ENCODE measurements at regions not wholly inside any gene's neighbourhood (a gene's known extent, or its start where the extent isn't known, plus 50 kb on each side); places are given as distances from the start of the nearest gene placed in this dataset.
"Not testable (repeated sequence)": the region's sequence is repeated elsewhere in the genome, so short reads cannot be mapped to it uniquely, and the experiment has no call there.

DNA sequence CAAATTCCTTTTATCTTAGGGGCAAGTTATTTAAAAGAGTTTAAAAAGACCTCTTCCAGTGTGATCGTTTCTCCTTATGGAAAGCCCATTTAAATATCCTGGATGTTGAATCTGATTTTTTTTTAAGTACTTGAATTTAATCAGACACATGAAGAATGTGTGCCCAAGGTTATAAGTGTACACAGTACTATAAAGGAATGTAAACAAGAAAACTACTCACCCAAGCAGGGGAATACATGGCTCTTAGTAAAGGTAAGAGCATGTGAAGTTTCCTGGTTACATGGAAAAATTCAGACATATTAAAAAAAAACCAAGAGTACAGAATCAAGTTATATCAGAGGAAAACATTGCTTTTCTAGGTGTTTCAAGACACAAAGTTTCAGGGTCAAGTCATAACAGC is 546.9 kb downstream of the MATN1 start:
- ATAC-seq (no peak), DNase-seq (ENCODE audit: missing footprints) (no peak)
- intact Hi-C loops (cut with DNase I): no loop called here

DNA sequence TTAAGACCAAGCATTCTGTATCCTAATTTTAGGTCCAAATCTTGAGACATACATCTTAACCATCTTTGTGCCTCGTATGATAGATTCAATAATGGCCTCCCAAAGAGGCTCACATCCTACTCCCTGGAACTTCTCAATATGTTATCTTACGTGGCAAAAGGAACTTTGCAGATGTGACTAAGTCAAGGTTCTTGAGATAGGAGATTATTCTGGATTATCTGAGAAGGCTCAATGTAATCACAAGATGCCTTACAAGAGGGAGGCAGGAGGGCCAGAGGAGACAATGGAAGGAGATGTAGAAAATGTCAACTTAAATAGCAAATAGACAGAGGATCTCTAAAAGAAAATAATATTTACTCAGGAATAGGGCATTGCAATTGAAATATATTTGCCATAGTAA is 548.9 kb downstream of the MATN1 start:
- DNase-seq (ENCODE audit: missing footprints) (no peak), ATAC-seq (no peak)
- intact Hi-C loops (cut with DNase I): no loop called here

DNA sequence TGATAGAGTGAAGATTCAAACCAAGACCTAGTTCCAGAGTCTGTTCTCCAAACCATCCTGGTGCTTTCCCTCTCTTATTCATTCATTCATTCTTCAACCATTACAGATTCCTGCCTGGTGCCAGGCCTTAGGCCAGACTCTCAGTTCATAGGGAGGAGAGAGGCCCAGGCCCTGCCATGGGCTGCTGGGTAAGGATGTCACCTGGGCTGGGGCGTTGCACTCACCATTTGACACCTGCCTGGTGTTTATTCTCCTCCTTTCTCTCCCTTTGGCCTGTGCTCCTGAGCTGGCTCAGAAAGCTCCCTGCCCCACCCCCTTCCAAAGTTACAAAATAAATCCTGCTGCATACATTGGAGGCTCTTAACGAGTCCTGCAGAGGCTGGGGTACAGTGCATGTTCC is 549.8 kb downstream of the MATN1 start:
- no peak for ATAC-seq
- no peak for DNase-seq (ENCODE audit: missing footprints)
- intact Hi-C loops (cut with DNase I): no loop called here

DNA sequence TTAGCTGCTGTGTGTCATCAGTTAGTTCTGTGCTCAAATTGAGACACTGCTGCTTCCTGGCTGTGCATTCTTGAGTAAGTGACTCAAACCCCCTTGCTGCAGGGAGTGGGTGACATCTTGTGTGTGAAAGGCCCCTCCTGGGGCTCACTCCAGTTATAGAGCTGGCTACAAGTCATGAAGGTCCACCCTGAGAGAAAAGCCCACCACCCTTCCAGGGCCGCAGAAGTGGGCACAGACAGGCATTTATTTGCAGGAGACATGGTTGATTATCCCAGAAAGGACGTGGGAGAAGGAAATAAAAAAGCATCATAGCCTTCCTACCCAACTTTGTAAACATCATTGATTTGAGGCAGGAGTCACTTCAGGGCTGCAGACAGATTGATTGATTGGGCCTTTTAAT is 550.6 kb downstream of the MATN1 start:
- intact Hi-C loops (cut with DNase I): no loop called here
- ATAC-seq (no peak), DNase-seq (ENCODE audit: missing footprints) (no peak)

DNA sequence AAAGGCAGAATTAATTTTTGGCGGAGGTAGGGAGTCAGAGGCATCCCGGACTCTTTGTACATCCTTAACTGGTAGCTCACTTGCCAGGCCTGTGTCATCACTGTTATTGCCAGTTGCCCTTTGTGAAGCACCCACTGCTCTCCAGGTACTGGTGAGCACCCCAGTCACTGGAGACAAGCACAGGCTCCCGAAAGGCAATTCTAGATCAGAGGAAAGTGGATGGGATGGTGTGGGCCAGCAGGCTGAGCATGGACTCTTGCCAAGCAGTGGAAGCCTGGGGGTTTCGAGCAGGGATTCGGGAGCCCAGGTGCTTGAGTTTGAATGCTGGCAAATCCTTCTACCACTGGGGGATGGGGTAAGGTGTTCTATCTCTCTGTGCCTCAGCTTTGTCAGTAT is 551.1 kb downstream of the MATN1 start:
- no peak for ATAC-seq
- intact Hi-C loops (cut with DNase I): no loop called here
- DNase-seq (ENCODE audit: missing footprints): no peak

DNA sequence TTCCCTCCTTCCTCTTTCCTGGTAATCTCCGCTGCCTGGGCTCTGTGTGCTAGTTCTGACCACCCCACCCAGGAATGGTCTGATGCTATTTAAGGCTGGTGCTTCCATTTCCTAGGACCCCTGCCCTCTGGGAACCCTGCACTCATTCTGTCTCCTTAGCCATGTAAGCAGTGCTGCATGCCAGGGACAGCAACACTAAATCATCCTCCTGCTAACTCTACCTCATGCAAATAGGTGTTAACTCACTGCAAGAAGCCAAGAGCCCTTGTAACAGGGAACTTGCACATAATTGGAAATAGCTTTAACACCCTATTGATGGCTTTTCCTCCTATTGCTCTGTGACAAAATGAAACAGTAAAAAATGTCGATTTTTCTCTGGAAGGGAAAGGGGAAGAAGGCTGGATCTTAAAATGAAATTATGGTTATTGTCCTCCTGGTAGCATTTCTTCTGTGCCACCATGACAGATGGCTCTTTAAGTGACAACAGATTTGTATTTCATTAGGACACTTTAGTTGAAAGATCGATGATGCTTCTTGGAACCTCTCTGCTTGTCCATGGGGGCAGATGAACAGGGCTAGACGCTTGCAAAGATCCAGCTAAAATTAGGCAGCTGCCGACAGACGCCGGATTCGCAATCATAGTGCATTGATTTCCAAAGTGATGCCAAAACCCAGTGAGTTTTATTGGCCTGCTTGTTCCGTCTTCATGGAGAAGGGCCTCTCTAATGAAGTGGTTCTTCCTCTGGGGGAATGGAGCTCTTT is 551.7 kb downstream of the MATN1 start:
- ATAC-seq: no peak
- intact Hi-C loops (cut with DNase I): no loop called here
- DNase-seq (ENCODE audit: missing footprints): no peak

DNA sequence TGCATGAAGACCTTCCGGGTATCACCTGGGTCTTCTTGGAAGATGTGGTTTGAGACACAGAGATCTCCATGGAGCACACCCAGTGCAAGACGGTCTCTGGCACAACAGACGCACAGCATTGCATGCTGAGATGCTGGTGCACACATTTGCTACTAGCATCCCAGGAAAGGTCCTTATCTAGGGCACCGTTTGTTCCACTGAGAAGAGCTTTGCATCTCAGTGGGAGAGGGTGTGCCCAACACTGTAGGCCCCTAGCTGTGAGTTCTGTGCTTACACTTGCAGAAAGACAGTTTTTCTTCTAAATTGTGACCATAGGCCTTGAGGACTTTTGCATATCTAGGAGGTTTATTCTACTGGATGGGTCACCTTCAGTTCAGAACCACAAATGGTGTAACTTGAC is 554.1 kb downstream of the MATN1 start:
- ATAC-seq: no peak
- DNase-seq (ENCODE audit: missing footprints): no peak
- intact Hi-C loops (cut with DNase I): no loop called here

DNA sequence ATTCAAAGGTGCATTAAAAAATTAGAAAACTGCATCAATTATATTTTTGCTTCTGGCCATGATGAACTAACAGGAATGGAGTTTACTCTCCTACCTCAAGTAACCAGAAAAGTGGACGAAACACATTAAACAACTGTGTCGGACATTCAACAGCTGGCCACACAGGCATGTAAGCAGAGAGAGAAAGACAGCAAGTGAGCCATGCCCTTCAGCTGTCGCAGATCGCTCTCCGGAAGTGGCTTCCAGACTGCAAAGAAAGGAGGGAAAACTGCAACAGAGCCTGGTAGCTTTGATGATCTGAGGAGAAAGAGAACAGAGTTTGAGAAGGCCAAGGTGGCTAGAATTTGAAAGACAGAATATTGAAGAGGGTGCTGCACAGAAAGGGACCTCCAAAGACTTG is 557.2 kb downstream of the MATN1 start:
- DNase-seq (ENCODE audit: missing footprints) (no peak), ATAC-seq (no peak)
- intact Hi-C loops (cut with DNase I): no loop called here

DNA sequence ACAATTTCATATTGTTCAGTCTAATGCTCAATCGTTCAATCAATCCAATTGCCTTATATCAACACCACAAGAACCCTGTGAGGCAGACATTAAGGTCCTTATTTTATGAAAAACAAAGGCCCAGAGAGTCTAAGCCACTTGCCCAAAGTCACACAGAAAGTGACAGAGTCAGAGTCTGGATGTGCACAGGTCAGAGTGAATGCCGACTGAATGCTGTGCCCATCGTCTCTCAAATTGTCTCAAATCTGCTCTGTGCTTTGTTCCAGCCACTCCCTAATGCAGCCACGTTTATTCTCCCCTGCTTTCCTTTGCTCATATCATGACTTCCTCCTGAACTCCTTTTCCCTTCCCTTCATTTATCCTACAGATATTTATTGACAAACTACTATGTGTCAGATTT is 558.3 kb downstream of the MATN1 start:
- intact Hi-C loops (cut with DNase I): no loop called here
- DNase-seq (ENCODE audit: missing footprints) (no peak), ATAC-seq (no peak)

DNA sequence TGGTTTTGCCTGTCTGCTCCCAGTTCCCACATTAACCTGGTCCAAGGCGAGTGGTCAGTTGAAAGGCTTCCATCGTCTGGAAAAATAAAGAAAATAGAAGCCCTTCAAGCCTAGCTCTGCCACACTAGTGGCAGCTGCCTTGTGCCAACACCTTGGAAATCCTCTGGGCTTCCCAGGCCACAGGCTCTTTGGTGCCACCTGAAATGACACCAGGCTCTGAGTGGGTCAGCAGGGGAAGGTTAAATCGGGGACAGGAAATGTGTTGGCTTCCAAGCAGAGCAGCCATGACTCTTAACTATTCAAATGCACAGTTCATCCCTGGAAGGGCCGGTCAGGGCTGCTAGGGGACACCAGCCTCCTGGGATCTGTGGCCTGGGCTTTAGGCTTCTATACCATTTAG is 558.7 kb downstream of the MATN1 start:
- intact Hi-C loops (cut with DNase I): no loop called here
- DNase-seq (ENCODE audit: missing footprints) (no peak), ATAC-seq (no peak)

DNA sequence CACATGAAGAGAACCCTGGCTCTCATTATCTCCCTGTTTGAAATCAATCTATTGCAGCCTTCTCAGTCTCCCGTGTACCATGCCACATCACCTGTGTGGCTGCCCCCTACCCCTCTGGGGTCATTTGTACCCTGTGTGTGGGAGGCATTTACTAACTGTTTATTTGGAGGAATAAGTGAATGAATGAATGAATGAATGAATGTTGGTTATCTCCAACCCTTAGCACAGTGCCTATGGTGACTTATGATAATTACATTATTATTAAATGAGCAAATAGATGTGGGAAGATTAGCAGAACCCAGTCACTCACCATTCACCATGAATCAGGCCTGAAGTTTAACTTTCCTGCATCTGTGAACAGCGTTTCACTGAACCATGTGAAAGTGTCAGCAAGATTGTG is 560.8 kb downstream of the MATN1 start:
- intact Hi-C loops (cut with DNase I): no loop called here
- no peak for ATAC-seq
- DNase-seq (ENCODE audit: missing footprints): no peak

DNA sequence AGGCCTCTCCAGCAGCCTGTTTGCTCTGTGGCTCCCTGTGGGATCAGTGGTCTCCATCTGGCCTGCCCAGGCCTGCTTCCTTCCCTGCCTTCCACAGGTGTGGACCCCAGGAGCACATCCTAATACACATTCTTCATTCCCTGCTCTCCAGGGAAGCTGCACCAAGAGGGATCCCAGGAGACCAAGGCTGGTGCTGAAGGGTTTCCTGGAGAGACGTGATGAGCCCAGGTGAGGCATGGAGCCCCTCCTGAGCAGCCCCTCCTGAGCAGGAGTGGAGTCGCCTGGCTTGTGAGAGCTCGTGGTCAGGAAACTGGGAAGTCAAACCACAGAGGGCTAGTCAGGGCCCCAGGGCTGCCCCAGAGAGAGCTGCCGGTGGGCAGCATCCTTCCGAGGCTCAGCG is 561.4 kb downstream of the MATN1 start:
- DNase-seq (ENCODE audit: missing footprints) (no peak), ATAC-seq (no peak)
- intact Hi-C loops (cut with DNase I): no loop called here

DNA sequence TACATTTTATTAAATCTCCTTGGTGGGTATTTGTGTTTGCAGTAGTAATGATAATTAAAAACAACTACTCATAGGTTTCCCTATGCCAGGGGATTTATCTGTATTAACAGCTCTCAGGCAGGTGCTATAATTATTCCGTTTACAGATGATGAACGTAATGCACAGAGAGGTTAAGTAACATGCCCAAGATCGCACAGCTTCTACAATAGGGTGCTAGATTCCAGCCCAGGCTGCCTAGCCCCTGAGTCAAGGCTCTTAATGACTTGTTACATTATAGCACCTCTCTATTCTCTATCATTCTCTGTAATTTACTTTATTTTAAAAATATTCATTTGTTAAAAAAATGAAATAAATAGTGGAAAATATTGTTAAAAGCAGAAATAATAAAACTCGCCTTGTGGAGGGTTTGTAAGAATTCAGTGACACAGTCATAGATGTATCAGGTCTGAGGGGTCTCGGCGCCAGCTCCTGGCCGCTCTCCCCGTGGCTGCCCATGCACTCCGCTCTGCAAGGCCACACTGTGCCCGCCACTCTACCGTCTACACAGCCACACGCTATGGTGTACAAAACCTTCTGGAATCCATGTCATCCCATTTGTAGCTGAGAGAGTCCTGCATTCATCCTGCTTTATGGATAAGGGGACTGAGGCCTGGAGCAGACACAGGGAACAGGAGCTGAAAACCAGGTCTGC is 562.2 kb downstream of the MATN1 start:
- DNase-seq (ENCODE audit: missing footprints) (no peak), ATAC-seq (no peak)
- intact Hi-C loops (cut with DNase I): no loop called here

DNA sequence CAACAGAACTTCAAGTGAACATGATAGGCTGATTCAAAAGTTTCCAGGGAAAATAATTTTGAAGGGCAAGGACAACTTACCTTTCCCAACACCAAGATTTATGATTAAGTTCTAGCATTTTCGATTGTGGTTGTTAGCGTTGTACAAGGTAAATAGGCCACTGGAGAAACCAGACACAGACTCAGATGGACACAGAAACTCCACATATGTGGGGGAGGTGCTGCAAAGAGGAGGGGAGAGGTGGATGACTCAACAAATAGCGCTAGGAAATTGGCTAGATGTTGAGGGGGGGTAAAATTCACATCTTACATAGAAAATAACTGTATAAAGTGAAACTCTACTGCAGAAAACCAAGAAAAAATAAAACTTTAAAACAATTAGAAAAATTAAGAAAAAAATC is 564.4 kb downstream of the MATN1 start:
- DNase-seq (ENCODE audit: missing footprints) (no peak), ATAC-seq (no peak)
- intact Hi-C loops (cut with DNase I): no loop called here

DNA sequence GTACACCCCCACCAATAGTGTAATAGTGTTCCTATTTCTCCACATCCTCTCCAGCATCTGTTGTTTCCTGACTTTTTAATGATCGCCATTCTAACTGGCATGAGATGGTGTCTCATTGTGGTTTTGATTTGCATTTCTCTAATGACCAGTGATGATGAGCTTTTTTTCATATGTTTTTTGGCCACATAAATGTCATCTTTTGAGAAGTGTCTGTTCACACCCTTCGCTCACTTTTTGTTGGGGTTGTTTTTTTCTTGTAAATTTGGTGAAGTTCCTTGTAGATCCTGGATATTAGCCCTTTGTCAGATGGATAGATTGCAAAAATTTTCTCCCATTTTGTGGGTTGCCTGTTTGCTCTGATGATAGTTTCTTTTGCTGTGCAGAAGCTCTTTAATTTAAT is 567.7 kb downstream of the MATN1 start:
- DNase-seq (ENCODE audit: missing footprints); ATAC-seq; intact Hi-C loops (cut with DNase I): not testable (repeated sequence)

DNA sequence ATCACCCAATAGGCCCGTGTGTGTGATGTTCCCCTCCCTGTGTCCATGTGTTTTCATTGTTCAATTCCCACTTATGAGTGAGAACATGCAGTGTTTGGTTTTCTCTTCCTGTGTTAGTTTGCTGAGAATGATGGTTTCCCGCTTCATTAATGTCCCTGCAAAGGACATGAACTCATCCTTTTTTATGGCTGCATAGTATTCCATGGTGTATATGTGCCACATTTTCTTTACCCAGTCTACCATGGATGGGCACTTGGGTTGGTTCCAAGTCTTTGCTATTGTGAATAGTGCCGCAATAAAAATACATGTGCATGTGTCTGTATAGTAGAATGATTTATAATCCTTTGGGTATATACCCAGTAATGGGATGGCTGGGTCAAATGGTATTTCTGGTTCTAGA is 568.1 kb downstream of the MATN1 start:
- DNase-seq (ENCODE audit: missing footprints); intact Hi-C loops (cut with DNase I); ATAC-seq: not testable (repeated sequence)

DNA sequence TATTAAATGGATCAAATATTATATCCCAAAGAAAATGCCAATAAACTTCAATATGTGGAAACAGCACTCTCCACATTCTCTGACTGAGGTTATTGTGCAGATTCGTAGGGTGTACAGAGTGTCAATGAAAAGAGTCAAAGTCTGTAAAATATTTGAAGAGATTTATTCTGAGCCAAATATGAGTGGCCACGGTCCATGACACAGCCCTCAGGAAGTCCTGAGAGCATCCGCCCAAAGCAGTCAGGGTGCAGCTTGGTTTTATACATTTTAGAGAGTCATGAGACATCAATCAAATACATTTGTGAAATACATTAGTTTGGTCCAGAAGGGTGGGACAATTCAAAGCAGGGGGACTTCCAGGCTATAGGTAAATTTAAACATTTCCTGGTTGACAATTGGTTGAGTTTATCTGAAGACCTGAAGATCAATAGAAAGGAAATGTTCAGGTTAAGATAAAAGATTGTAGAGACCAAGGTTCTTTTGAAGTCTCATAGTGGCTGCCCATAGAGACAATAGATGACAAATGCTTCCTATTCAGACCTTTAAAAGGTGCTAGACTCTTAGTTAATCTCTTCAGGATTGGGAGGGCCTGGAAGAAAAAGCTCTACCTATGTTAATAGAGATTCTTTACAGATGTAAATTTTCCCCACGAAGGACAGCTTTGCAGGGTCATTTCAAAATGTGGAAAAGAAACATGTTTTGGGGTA is 569.5 kb downstream of the MATN1 start:
- DNase-seq (ENCODE audit: missing footprints) (no peak), ATAC-seq (no peak)
- intact Hi-C loops (cut with DNase I): no loop called here

DNA sequence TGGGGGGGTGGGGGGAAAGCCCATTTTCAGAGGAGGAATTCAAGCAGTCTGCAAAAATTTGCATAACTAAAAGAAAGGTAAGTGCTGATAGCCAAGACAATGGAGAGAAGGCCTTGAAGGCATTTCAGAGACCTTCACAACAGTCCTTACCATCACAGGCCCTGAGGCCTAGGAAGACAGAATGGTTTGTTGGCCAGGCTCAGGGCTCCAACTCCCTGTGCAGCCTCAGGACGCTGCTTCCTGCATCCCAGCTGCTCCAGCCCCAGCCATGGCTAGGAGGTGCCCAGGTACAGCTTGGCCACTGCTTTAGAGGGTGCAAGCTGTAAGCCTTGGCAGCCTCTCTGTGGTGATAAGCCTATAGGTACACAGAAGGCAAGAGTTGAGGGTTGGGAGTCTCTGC is 571.6 kb downstream of the MATN1 start:
- intact Hi-C loops (cut with DNase I): no loop called here
- DNase-seq (ENCODE audit: missing footprints) (no peak), ATAC-seq (no peak)

DNA sequence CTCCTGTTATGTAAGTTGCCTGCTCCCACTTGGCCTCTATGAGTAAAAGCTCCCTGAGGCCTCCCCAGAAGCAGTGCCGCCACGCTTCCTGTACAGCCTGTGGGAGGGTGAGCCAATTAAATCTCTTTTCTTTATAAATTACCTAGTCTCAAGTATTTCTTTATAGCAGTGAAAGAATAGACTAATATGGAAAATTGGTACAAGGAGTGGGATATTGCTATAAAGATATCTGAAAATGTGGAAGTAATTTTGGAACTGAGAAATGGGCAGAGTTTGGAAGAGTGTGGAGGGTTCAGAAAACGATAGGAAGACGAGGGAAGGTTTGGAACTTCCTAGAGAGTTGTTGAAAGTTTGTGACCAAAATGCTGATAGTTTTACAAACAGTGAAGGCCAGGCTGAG is 572.3 kb downstream of the MATN1 start:
- DNase-seq (ENCODE audit: missing footprints) (no peak), ATAC-seq (no peak)
- intact Hi-C loops (cut with DNase I): no loop called here

DNA sequence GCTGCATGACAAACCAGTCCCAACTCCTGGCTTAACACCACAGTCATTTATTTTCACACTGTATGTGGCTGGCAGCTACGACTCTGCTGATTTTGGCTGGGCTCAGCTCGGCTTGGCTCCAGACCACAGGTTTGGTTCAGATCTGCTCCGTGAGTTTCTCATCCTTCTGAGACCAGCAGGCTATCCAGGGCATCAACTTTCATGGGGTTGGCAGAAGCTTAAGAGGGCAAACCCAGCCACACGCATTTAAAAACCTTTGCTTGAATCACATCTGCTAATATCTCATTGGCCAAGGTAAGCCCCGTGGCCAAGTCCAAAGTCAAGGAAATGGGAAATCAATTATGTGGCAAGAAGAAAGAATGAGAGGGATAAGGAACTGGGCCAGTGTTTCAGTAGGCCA is 574.2 kb downstream of the MATN1 start:
- no peak for DNase-seq (ENCODE audit: missing footprints)
- intact Hi-C loops (cut with DNase I): no loop called here
- ATAC-seq: no peak
